ENCODE measurements at regions not wholly inside any gene's neighbourhood (a gene's known extent, or its start where the extent isn't known, plus 50 kb on each side); places are given as distances from the start of the nearest gene placed in this dataset.

DNA sequence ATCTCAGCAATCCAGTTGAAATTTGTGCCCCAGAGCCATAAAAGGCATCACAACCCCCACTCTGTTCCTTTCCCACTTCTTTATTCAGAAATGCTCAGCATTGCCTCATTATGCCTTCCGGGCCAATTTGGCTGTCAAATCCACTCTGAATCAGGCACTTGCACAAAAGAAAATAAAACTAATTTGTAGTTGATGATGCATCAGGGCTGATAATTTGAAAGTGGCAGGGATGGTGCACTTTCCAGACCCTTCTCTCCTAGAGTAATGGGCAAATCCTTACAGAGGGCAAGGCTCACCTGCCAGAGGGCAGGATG lies 147.9 kb upstream of the PDE1C start:
- Histone ChIP-seq H3K27ac (no peak overlapping the region), H3K9me3 (no peaks in the 10 kb centered on the region), H3K27me3 (peaks cover 0 to 7% (median 0%) of the 10 kb centered on the region in 7 donors), H3K36me3 (no peaks in the 10 kb centered on the region), H3K4me3 (no peak overlapping the region), H3K4me1 (peaks cover 0 to 5% (median 0%) of the 10 kb centered on the region in 9 donors)
- ATAC-seq (peak in 1 of 8 donors; percentile 69), DNase-seq (no peak)
- intact Hi-C loops (cut with DNase I) = loop anchor here in 3 of 10 donors (5.0 to 10.0 kb wide), 3 partner anchors 127 to 259 kb away; no protein-coding TSS in a partner anchor
- TF ChIP-seq CTCF (IDR thresholded peaks at IDR 0.05) = no peak
- WGBS, 2 donors = 73 to 77% methylated on average over 1 of the region's 1 CpG

GRCh38 chr7:32217341-32218153 lies 147.3 kb upstream of the PDE1C start:
- no peak for TF ChIP-seq CTCF (IDR thresholded peaks at IDR 0.05)
- 57 to 61% methylated on average over 5 of the region's 5 CpGs for WGBS, 2 donors
- H3K4me1 ChIP-seq = peaks cover 0 to 5% (median 0%) of the 10 kb centered on the region in 9 donors
- H3K9me3 ChIP-seq = no peaks in the 10 kb centered on the region
- H3K27me3 ChIP-seq = peaks cover 0 to 8% (median 0%) of the 10 kb centered on the region in 7 donors
- intact Hi-C loops (cut with DNase I) = loop anchor here in 3 of 10 donors (5.0 to 10.0 kb wide), 3 partner anchors 127 to 260 kb away; no protein-coding TSS in a partner anchor
- no peak overlapping the region for H3K4me3 ChIP-seq
- no peak overlapping the region for H3K27ac ChIP-seq
- no peak for DNase-seq
- H3K36me3 ChIP-seq = no peaks in the 10 kb centered on the region
- ATAC-seq = no peak

DNA sequence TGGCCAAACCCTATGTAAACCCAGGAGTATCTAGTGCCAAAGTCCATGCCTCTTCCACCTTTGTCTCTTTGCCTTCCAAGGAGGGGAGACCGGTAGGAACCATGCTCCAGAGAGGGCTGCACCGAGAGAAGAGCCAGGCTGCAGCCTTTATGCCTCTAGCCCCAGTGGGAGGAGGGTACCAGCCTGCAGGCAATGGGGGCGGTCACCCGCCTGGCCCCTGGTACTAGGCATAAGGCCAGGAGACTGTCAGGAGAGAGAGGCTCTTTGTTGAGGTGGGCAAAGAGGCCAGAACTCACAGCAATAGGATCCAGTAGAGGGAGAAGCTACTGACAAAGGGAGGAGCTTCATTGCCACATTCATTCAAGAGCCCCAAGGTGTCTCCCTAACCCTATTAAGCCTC lies 146.6 kb upstream of the PDE1C start:
- no peaks in the 10 kb centered on the region for H3K9me3 ChIP-seq
- peaks cover 0 to 15% (median 0%) of the 10 kb centered on the region in 7 donors for H3K27me3 ChIP-seq
- WGBS, 2 donors = 87 to 97% methylated on average over 4 of the region's 4 CpGs
- TF ChIP-seq CTCF (IDR thresholded peaks at IDR 0.05) = no peak
- ATAC-seq (no peak), DNase-seq (no peak)
- no peak overlapping the region for H3K27ac ChIP-seq
- intact Hi-C loops (cut with DNase I) = loop anchor here in 3 of 10 donors (5.0 to 10.0 kb wide), 3 partner anchors 128 to 261 kb away; no protein-coding TSS in a partner anchor
- H3K4me3 ChIP-seq = no peak overlapping the region
- peaks cover 0 to 5% (median 0%) of the 10 kb centered on the region in 9 donors for H3K4me1 ChIP-seq
- no peaks in the 10 kb centered on the region for H3K36me3 ChIP-seq

- H3K9me3 ChIP-seq = no peaks in the 10 kb centered on the region
- no peak overlapping the region for H3K27ac ChIP-seq
- 71 to 78% methylated on average over 1 of the region's 1 CpG for WGBS, 2 donors
- intact Hi-C loops (cut with DNase I) = loop anchor here in 3 of 10 donors (5.0 to 10.0 kb wide), 3 partner anchors 129 to 262 kb away; no protein-coding TSS in a partner anchor
- peaks cover 0 to 15% (median 0%) of the 10 kb centered on the region in 7 donors for H3K27me3 ChIP-seq
- no peak overlapping the region for H3K4me3 ChIP-seq
- no peak for ATAC-seq
- TF ChIP-seq CTCF (IDR thresholded peaks at IDR 0.05) = no peak
- DNase-seq = no peak
- peaks cover 0 to 5% (median 0%) of the 10 kb centered on the region in 9 donors for H3K4me1 ChIP-seq
- H3K36me3 ChIP-seq = no peaks in the 10 kb centered on the region
These were observed 145.5 kb upstream of the PDE1C start for GRCh38 chr7:32215697-32216096.
